ENCODE measurements at regions not wholly inside any gene's neighbourhood (a gene's known extent, or its start where the extent isn't known, plus 50 kb on each side); places are given as distances from the start of the nearest gene placed in this dataset.

DNA sequence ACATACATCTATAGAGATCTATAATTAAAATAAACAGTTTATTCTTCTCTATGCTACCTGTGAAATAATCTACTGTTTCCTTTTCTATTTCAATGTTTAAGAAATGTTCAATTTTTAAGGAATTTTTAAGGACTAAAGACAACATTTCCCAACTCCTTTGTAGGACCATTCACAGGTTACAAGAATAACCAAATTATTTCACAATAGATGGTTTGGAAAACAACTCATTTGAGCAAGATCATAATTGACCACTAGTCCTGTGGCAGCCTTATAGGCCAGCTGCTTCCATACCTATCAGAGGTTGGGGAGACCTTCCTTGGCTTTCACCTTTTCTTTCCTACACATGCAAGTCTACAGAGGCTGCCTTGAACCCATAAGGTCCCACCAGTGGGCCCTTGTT is 193.7 kb downstream of the TTC39B start:
- DNase-seq (ENCODE audit: low spot score), result no peak

DNA sequence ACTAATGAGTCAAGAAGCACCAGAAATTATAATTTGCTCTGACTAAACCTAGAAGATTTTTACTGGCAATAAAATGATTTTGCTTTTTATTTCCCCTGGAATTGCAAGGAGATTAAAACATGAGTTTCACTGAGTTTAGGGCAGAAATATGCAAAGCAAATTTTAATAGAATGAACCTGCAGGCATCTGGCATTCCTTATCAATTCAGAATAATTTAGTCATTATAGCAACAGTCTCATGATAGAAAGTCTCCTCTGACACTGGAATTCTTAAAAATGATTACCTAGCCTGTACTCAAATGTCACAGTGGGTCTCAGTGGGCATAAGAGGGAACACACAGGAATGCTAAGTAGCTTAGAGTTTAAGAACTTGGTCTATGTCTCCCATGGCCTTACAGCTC is 195.9 kb downstream of the TTC39B start:
- DNase-seq (ENCODE audit: low spot score), result no peak

DNA sequence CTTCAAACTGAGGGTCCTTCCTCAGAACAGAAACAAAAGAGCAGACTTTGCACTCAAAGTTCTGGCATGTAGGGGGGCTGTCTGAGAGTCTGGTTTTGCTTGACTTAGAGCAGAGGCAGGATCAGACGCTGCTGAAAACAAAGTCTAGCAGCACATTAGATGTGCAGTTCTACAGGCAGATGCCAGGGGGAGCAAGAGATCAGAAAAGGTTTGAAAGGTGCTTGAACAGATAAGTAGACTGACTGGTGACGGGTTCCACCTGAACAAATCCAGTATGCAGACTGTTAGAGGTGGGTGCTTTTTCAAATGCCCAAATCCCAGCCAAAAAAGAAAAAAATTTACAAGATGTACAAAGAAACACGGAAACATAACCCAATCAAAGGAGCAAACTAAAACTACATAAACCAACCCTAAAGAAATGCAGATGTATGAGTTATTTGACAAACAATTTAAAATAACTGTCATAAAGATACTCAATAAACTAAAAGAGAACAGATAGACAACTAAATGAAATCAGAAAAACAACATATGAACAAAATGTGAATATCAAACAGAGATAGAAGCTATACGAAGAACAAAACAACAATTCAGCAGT is 194.7 kb upstream of the FREM1 start:
- peak; percentile 57 for DNase-seq (ENCODE audit: low spot score)

DNA sequence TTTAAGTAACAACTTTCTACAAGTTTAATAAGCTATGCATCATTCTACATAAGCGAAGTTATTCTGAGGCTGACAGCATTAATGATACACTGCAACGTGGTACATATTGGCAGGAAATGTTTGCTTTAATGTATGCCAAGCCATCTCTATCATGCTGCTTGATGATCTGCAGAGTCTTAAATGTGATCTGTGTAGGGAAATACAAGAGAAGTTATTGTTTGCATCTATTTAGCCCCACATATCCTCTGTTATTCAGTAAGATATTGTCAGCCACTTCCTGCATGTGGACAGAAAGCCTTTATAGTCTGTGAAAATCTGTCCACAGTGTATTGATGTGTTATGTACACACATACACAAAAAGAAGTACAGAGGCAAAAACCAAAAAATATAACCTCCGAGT is 193.1 kb upstream of the FREM1 start:
- DNase-seq (ENCODE audit: low spot score), result no peak

DNA sequence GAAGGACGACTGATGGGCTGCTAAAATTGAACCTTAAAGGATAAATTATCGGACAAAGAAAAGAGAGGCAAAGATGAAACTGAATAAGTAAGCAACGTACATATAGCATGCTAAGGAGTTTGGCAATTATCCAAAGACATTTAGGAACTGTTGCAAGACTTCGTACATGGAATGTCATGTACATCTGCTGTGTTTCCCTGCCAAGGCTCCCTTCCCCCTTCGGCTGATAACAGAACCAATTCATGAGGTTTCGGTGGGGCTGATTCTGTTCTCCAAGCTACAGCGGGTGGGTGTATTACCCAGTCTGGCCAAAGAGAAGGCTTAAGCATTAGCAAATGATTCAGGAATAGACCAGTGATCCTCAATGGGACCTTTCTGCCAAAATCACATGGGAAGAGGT is 190.9 kb upstream of the FREM1 start:
- DNase-seq (ENCODE audit: low spot score), result no peak

DNA sequence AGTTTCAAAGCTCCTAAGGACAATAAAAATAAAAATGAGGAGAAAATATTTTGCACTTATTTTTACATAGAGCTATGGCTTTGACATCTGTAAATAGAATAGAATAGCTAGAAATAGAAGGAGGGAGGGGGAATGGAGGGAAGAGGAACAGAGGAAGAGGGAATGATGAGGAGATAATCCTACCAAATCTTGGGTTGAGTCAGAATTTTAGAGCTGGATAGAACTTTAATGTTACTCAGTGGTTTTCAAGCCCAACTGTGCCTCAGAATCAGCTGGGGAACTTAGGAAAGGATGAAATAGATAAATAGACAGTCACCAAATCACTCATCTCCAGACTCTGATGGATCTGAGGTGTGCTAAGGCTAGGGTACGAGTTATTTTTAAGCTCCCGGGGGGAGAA is 190.3 kb upstream of the FREM1 start:
- no peak for DNase-seq (ENCODE audit: low spot score)

DNA sequence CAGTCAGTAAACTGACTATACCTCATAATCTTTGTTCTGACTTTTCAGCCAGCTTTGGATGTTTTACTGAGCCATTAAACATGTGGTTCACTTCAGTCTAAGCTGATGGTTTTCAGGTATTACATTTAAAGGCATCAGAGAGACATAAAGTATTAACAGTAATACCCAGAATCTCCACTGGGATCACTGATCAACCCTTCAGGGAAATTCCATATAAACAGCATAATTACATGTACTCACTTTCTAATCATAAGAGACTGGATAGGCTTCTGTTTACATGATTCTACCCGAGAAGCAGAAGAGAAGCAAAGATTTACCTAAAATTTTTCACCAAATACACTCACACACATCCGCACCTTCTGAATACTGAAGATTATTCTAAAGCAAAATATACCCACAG is 186.7 kb upstream of the FREM1 start:
- DNase-seq (ENCODE audit: low spot score), result no peak

DNA sequence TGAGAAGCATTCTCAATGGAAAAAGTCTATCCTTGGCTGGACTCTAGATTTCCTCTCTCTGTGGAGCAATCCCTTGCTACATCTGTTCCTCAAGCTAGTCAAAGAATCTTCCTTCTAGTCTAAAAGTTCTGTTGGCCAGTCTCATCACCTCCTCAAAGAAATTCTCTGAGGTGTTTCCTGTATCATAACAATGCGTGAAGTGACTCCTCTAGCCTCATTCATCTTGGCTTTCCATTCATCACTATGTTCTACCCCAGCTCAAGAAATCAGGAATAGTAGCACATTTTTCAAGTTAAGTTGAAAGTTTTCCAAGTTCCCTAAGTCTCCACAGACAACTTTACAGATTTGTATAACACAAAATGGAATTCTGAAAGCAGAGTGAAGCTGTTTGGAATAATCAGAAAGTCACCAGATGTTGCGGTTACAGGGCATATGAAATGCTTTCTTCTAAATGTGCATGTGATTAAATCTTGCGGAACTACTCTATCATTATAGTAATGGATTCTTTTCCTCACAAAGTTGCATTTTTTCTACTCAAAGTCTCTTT is 176.6 kb upstream of the FREM1 start:
- DNase-seq (ENCODE audit: low spot score), result no peak

DNA sequence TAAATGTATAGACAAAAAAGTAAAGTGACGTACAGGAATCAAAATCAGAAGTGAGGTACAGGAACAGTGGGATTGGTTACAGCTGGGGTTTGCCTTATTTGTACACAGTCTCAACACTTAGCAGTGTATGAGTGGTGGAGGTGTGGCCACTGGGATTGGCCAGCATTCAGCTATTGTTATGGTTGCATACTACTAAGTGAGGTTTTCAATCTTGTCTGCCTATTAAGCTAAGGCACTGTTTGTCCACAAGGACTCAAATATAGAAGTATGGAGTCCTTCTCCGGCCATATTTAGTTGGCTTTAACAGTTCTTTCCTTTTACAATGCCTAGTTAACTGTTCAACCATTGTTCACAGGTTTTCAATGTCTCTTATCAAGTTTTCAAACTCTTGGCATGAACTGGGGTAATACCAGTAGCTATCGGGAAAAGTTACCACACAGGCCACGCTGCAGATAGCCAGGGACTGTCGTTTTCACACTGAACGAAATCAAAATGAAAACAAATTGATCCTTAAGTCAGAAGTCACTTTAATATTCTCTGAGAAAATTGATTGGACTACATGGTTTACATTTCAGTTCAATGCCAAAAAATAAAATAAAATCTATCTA is 176.0 kb upstream of the FREM1 start:
- no peak for DNase-seq (ENCODE audit: low spot score)

DNA sequence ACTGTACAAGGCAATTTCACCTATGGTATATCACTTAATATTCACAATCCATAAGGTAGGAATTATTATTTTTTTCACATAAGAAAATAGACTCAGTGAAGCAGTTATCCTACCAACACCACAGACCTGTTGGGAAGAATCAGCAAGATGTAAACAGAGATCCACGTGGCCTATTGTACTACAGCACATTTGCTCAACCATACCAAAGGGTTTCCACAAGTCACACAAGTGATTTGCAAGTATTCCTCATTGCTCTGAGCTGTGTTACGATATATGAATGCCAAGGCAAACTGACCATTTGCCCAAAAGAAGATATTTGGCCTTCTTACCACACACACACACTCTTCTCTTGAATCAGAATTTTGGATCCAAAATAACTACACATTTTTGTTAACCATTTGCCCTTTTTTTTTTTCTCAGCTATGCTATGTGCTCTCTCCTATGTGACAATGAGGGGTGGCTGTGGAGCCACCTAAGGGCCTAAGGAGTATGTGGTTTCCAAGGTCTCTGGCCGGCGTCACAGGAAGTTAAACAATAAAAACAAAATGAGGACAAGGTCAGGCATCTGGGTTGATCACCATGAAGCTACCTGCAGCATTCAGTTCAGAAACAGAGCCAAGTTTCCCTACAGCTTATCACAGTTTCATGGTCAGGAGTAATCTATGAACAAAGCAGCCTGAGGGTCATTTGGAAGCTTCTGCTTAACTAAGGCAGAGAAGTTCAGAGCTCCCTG is 171.0 kb upstream of the FREM1 start:
- DNase-seq (ENCODE audit: low spot score), result no peak

DNA sequence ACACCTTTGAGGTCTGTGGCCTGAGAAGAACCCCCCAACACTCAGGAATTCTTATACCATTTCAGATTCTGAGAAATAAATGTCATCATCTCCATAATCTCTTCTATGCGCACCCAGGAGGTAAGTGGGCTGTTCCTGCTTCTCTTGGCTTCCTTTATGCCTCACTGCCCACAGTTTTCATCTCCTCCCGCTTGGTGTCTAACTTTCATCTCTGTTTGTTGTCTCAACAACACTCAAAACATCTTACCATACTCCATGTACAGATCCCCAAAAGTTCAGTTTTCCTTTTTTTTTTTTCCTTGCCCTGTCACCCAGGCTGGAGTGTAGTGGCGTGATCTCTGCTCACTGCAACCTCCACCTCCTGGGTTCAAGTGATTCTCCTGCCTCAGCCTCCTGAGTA is 170.2 kb upstream of the FREM1 start:
- DNase-seq (ENCODE audit: low spot score), result no peak

DNA sequence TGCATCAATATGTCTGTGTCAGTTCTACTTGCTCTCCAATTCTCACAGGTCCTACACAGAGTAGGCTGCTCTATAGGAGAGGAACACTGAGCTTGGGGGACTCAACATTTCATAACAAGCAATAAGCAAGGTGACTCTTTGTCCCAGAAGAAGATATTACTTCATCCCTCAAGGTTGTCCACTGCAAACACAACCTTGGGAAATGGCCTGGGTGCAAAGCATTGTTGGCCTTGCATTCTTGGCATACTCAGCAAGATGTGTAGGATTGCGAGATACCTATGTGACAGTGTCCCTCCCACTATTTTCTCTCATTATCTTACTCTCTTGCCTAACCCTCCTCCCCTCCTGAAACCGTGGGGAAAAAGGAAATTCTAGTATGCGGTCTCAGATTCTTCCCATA is 169.8 kb upstream of the FREM1 start:
- DNase-seq (ENCODE audit: low spot score), result no peak

DNA sequence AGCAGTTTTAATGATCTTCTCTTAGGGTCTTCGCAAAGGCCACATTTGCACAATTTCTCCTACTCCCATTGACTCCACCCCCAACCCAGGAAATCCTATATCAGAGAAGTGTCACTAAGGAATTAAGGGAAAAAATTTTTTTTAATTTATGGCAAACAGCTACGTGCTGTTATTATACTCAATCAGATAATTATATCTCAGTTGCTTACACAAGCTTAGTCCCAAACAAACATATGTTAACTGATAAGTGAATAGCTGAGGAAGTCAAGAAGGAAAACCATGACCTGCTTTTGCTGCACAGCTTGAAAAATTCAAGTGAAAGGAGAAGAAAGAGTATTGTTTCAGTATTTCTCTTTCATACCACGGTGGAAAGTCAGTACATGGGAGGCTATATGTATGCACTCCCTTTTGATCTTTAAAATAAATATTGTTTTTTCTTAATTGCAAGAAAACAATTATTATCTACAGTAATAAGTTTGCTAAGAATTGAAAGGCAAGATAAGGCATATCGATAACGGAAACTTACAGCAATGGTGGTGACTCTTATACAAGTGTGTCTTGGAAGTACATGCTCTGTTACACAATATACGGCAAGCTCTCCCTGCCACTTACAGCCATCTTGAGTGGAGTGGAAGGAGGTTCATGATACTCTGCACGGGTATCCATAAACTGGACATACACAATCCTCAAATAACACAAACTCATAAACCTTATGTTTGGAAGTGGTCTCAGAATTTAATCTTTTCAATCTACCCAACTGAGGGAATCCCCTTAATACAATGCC is 167.9 kb upstream of the FREM1 start:
- no peak for DNase-seq (ENCODE audit: low spot score)

DNA sequence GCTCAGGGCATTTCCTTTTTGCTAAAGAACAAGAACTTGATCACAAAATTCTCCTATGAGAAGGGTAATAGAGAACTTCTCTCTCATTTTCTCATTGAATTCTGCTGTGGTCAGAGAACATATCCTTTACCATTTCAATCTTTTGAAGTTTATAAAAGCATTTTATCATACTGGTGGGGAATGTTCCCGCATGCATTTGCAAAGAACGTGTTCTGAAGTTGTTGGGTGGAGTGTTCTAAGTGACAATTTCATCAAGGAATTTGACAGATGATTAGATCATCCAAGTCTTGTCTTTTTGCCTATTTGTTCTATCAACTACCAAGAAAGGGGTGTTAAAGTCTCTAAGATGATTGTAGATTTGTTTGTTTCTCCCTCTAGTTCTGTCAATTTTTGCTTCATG is 163.4 kb upstream of the FREM1 start:
- DNase-seq (ENCODE audit: low spot score), result no peak

DNA sequence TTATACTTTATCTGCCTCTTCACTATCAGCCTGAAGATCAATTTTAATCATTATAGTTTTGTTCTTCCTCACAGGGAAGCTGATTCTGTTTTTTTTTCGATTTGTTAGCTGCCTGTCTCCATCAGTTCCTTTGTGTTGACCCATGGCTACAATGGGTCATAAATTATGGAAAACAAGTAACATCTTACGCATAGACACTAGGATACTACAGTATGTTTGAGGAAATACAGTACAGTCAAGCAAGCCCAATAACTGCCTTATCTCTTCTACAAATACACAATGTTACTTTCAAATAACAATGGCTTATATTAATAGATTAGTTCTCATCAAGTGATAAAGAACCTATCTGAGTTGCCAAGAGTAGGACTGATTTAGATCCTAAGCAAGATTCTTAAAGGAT is 160.5 kb upstream of the FREM1 start:
- no peak for DNase-seq (ENCODE audit: low spot score)

DNA sequence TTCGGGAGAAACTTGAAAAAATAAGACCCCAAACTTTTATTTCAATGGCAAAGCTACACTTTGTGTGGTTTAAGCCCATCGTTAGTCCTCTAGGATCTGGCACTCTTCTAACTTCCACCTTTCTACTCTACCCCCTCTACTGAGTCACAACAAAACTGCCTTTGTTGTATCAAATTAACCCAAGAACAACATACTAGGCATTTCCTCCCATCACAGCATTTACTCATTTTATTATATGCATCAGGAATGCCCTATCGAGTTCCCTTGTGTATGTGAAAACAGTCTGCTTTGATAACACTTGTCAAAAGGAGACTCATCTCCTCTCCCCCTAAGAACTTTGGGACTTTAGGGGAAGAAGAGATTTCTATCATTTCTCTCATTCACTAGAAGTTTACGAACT is 158.9 kb upstream of the FREM1 start:
- no peak for DNase-seq (ENCODE audit: low spot score)

DNA sequence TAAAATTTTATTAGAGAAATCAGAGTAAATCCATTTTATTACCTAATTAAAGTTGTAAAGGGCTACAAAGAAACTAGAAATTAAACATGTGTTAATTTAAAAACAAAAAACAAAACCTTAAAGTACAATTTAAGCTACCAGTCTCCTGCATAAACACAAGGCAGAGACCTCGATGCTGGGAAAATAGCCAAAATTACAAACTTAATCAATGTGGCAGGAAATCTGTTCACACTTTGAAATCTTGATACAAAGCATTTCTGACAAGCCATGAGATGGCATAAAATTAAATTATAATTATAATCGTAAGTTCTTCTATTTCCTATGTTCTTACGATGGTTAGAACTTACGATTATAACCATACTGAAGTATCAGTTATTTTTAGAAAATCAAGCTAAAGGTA is 158.0 kb upstream of the FREM1 start:
- no peak for DNase-seq (ENCODE audit: low spot score)

DNA sequence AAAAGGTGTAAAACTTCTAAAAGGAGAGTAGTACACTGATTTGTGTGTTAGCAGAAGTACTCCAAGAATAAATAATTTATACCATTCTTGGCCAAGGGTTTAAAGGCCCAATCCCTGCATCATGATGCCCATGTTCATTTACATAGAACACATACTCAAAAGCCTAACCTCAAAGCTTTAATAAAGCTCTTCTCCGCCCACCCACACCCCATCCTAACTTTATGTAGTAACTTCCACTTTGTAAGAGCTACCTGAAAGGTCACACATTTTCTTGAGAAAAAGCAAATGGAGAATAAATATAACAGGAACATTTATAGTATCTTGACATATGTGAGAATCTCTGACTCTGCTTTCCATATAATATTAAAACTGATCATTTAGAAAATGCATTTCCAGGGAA is 148.8 kb upstream of the FREM1 start:
- DNase-seq (ENCODE audit: low spot score), result no peak

DNA sequence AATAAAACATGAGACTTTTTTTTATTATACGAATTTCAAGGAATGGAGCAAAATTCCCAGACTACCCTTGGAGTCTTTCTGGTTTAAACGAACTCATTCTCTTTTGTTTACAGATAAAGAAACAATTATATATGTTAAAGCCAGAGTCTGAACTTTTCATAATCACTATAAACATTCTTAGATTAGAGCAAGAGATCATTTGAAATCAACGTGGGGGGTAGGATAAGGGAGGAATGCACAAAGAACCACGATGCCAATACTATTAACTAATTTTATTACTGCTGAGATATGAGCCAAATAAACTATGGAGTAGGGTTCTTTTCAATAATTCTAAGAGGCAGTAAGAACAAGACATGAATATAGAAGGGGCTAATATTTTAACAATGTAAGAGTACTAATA is 148.0 kb upstream of the FREM1 start:
- DNase-seq (ENCODE audit: low spot score), result no peak

DNA sequence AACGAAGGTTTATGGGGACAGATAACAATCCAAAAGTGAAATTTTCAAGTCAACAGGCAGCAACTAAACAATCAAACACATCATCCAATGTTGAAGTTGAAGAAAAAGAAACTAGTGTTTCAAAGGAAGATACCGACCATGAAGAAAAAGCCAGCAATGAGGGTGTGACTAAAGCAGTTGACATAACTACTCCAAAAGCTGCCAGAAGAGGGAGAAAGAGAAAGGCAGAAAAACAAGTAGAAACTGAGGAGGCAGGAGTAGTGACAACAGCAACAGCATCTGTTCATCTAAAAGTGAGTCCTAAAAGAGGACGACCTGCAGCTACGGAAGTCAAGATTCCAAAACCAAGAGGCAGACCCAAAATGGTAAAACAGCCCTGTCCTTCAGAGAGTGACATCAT is 145.1 kb upstream of the FREM1 start:
- peak; percentile 32 for DNase-seq (ENCODE audit: low spot score)

DNA sequence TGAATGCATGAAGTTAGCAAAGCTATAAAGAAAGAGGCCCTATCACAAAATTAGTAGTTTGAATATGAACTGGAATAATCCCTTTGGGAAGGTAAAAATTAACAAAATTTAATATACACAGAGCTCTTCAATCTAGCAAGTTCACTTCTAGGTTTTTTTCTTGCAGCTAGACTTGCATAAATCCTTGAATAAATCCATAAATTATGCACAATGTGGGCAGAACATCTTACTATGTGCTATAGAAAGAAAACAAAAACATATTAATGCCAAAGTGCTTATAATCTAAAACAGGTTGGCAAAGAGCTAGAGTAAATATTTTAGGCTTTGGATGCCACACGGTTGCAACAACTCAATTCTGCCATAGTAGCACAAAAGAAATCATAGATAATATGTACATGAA is 138.5 kb upstream of the FREM1 start:
- no peak for DNase-seq (ENCODE audit: low spot score)

DNA sequence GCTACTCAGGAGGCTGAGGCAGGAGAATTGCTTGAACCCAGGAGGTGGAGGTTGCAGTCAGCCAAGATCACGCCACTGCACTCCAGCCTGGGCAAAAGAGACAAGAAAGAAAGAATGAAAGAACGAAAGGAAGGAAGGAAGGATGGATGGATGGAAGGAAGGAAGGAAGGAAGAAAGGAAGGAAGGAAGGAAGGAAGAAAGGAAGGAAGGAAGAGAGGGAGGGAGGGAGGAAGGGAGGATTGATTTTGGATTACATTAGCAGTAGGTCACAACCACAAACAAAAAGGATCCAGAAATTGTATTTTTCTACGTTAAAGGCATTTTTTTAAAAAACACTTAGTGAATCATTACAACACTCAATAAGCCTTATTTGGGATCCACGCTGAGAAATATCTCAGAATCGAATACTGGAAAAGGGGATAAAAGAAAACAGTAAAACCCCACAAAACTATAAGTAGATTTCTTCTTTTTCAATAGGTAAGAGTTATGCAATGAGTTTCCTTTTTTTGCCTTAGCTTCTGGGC is 136.9 kb upstream of the FREM1 start:
- no peak for DNase-seq (ENCODE audit: low spot score)

DNA sequence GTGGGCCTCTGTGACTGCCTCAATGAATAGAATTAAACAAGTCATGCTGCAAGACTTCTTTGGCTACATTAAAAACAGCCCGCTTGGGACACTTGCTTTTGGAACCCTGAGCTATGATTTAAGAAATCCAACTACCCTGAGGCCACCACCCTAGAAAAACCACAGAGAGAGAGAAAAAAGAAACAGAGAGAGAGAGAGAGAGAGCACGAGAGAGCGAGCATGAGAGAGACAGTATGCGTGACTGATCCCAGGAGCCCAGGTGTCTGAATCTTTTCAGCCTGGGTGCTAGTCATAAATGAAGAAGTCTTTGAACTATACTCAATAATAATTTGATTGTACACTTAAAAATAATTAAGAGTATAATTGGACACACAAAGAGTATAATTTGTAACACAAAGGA is 123.1 kb upstream of the FREM1 start:
- no peak for DNase-seq (ENCODE audit: low spot score)

Measured in NAMALWA (cell line).